GM12878 (cell line): ENCODE measurements at regions not wholly inside any gene's neighbourhood (a gene's known extent, or its start where the extent isn't known, plus 50 kb on each side); places are given as distances from the start of the nearest gene placed in this dataset.

Experiments
- GABPA ChIP-seq: IDR thresholded peaks from 2 replicates; pipeline ENCODE4 v1.6.1; 2014; ENCODE audit warnings: antibody characterized with exemption, low read depth, mild to moderate bottlenecking, inconsistent platforms
- POLR2A ChIP-seq: IDR thresholded peaks from 2 replicates; pipeline ENCODE4 v1.6.1; 2011; ENCODE audit warnings: low read depth, mild to moderate bottlenecking, low read length
- SP1 ChIP-seq: IDR thresholded peaks from one replicate; pipeline ENCODE4 v1.6.1; 2011; ENCODE audit warnings: low read depth, low read length
- SREBF1 ChIP-seq: IDR thresholded peaks from 2 replicates; pipeline ENCODE4 v1.6.1; 2012; ENCODE audit warnings: mild to moderate bottlenecking, low read length
- TAF1 ChIP-seq: IDR thresholded peaks from 2 replicates; pipeline ENCODE4 v1.6.1; 2011; ENCODE audit warnings: mild to moderate bottlenecking, low read depth, low read length, borderline replicate concordance
- TF ChIP-seq, protein P1 (sequence below), 3 experiments: IDR thresholded peaks in 2 of 3; conservative IDR thresholded peaks in 1 of 3; 2 replicates each; pipeline ENCODE4 v1.5.1; 2011; ENCODE audit warnings: low read depth in 3 of 3, low read length in 3 of 3, mild to moderate bottlenecking in 3 of 3, control low read depth in 2 of 3, moderate library complexity in 2 of 3, inconsistent platforms in 1 of 3, mixed read lengths in 1 of 3; ENCODE audit not compliant: control insufficient read depth in 2 of 3, insufficient read depth in 1 of 3; ENCODE audit errors: extremely low read depth in 1 of 3

DNA sequence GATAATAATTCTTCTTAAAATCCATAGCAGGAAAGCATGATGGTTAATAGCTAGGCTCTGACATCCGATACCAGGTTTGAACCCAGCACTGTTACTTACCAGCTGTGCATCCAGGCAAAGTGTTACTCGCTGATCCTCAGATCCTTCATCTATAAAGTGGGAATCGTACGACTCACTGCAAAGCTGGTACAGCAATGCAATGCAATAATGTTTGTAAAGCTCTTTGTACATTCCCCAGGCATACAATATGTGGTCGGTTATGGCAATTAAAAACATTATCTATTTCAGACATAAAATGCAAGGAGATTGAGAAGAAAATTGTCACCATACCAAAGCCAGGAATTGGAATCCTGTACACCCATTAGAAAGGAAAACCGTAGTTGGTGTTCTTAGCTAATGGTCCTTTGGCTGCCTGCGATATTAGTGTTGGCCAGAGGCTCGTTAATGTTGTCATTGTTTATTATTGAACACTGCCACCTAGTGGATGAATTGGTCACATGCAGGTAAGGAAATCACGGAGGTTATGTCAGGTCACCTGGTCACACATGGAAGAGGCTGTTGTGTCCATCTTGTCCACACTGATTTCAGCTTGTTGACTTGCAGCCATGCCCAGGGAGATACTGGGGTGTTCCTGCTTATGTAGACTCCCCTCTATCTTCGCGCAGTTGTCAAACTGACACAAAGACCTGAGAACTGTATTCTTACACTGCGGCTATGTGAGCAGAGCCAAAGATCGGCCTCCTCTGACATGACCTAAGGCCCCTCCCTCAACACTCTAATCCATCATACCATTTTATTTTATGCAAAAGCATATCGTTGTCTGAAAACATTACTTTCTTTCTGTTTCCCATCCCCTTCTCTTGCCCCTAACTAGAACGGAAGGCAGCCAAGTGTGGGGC lies 87.5 kb upstream of the PPP2R2B start:
- TF ChIP-seq POLR2A, result no peak
- no peak for TF ChIP-seq SP1
- no peak for TF ChIP-seq TAF1
- TF ChIP-seq SREBF1, result no peak
- no peak for TF ChIP-seq GABPA
- TF ChIP-seq, protein P1, sequence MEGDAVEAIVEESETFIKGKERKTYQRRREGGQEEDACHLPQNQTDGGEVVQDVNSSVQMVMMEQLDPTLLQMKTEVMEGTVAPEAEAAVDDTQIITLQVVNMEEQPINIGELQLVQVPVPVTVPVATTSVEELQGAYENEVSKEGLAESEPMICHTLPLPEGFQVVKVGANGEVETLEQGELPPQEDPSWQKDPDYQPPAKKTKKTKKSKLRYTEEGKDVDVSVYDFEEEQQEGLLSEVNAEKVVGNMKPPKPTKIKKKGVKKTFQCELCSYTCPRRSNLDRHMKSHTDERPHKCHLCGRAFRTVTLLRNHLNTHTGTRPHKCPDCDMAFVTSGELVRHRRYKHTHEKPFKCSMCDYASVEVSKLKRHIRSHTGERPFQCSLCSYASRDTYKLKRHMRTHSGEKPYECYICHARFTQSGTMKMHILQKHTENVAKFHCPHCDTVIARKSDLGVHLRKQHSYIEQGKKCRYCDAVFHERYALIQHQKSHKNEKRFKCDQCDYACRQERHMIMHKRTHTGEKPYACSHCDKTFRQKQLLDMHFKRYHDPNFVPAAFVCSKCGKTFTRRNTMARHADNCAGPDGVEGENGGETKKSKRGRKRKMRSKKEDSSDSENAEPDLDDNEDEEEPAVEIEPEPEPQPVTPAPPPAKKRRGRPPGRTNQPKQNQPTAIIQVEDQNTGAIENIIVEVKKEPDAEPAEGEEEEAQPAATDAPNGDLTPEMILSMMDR (IDR thresholded peaks at IDR 0.05 in 2 of 3, conservative IDR thresholded peaks at IDR 0.05 in 1 of 3; ENCODE audit: control insufficient read depth in 2 of 3, extremely low read depth in 1 of 3, insufficient read depth in 1 of 3, low read depth in 3 of 3, low read length in 3 of 3), result peak; percentile 69 to 82 (median 72)
